ENCODE measurements at regions not wholly inside any gene's neighbourhood (a gene's known extent, or its start where the extent isn't known, plus 50 kb on each side); places are given as distances from the start of the nearest gene placed in this dataset.
"Not testable (repeated sequence)": the region's sequence is repeated elsewhere in the genome, so short reads cannot be mapped to it uniquely, and the experiment has no call there.

DNA sequence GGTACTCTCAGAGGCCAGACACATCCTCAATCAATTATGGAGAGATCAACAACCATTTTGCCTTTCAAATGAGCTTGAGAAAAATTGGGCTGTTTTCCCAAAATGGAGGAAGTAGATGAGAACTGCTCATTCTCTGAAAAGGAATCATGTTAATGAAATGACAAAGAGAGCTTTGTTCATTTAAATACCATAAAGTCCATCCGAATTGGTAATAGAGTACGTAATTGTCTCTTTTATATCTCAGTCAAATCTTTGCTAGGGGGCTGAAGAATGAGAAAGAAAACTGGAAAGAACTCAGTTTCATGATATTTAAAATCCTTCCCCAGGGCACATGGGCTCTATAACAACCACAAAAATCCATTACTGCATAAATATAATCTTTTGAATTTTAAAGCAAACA, 395.6 kb upstream of the FRG2C start:
- TF ChIP-seq, protein P1, sequence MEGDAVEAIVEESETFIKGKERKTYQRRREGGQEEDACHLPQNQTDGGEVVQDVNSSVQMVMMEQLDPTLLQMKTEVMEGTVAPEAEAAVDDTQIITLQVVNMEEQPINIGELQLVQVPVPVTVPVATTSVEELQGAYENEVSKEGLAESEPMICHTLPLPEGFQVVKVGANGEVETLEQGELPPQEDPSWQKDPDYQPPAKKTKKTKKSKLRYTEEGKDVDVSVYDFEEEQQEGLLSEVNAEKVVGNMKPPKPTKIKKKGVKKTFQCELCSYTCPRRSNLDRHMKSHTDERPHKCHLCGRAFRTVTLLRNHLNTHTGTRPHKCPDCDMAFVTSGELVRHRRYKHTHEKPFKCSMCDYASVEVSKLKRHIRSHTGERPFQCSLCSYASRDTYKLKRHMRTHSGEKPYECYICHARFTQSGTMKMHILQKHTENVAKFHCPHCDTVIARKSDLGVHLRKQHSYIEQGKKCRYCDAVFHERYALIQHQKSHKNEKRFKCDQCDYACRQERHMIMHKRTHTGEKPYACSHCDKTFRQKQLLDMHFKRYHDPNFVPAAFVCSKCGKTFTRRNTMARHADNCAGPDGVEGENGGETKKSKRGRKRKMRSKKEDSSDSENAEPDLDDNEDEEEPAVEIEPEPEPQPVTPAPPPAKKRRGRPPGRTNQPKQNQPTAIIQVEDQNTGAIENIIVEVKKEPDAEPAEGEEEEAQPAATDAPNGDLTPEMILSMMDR (IDR thresholded peaks at IDR 0.05), result not testable (repeated sequence)
- not testable (repeated sequence) for TF ChIP-seq ZNF121, USF1, TEAD1 (CRISPR knock-in tag; IDR thresholded peaks at IDR 0.05)
- TF ChIP-seq, protein P2, sequence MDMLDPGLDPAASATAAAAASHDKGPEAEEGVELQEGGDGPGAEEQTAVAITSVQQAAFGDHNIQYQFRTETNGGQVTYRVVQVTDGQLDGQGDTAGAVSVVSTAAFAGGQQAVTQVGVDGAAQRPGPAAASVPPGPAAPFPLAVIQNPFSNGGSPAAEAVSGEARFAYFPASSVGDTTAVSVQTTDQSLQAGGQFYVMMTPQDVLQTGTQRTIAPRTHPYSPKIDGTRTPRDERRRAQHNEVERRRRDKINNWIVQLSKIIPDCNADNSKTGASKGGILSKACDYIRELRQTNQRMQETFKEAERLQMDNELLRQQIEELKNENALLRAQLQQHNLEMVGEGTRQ (CRISPR knock-in tag; IDR thresholded peaks at IDR 0.05), result not testable (repeated sequence)

Data from WTC11 (cell line).